ENCODE measurements at regions not wholly inside any gene's neighbourhood (a gene's known extent, or its start where the extent isn't known, plus 50 kb on each side); places are given as distances from the start of the nearest gene placed in this dataset.
A peak's percentile ranks its signal among the peaks of the same experiment; 100 is the strongest.

GRCh38 chr10:113267619-113268562 lies 285.0 kb upstream of the HABP2 start:
- Histone ChIP-seq H3K27ac (ENCODE audit: insufficient read depth, low read length) (no peak overlapping the region), H3K4me3 (replicated peaks in 1 of 4; ENCODE audit: control extremely low read depth in 1 of 4, insufficient read depth in 1 of 4, low read depth in 3 of 4, low read length in 4 of 4) (no peak overlapping the region), H3K4me2 (ENCODE audit: extremely low read depth, insufficient read depth, low read length) (peak overlapping the region; percentile 19), H3K79me2 (ENCODE audit: control insufficient read depth, insufficient read depth, low read length) (no peaks in the 10 kb centered on the region), H3K27me3 (ENCODE audit: control insufficient read depth, insufficient read depth, low read length) (peaks cover 2% of the 10 kb centered on the region), H3K36me3 (ENCODE audit: control insufficient read depth, insufficient read depth, low read length) (no peaks in the 10 kb centered on the region), H2AFZ (ENCODE audit: low read length) (no peak overlapping the region), H3K4me1 (ENCODE audit: control insufficient read depth, extremely low read depth, insufficient read depth, low read length) (no peaks in the 10 kb centered on the region), H3K9me3 (ENCODE audit: control insufficient read depth, insufficient read depth, low read depth, low read length) (no peaks in the 10 kb centered on the region), H3K9ac (ENCODE audit: insufficient read depth, low read length) (no peak overlapping the region), H4K20me1 (ENCODE audit: control insufficient read depth, extremely low read depth, insufficient read depth, low read length) (no peaks in the 10 kb centered on the region)
- DNase-seq (ENCODE audit: low read depth in 2 of 2), result peak in 1 of 2 donors; percentile 52
- no peak for TF ChIP-seq EZH2 (IDR thresholded peaks at IDR 0.05; ENCODE audit: low read length, missing control alignments)
- no peak for TF ChIP-seq CTCF (conservative IDR thresholded peaks at IDR 0.05 in 1 of 2, IDR thresholded peaks at IDR 0.05 in 1 of 2; ENCODE audit: low read depth in 1 of 2, low read length in 2 of 2)

GRCh38 chr10:113269333-113269732 lies 283.5 kb upstream of the HABP2 start:
- H3K4me3 ChIP-seq (replicated peaks in 1 of 4; ENCODE audit: control extremely low read depth in 1 of 4, insufficient read depth in 1 of 4, low read depth in 3 of 4, low read length in 4 of 4), result no peak overlapping the region
- no peak for DNase-seq (ENCODE audit: low read depth in 2 of 2)
- H3K36me3 ChIP-seq (ENCODE audit: control insufficient read depth, insufficient read depth, low read length), result no peaks in the 10 kb centered on the region
- H3K4me1 ChIP-seq (ENCODE audit: control insufficient read depth, extremely low read depth, insufficient read depth, low read length), result no peaks in the 10 kb centered on the region
- H3K27me3 ChIP-seq (ENCODE audit: control insufficient read depth, insufficient read depth, low read length), result peaks cover 2% of the 10 kb centered on the region
- H3K9me3 ChIP-seq (ENCODE audit: control insufficient read depth, insufficient read depth, low read depth, low read length), result no peaks in the 10 kb centered on the region
- TF ChIP-seq CTCF (conservative IDR thresholded peaks at IDR 0.05 in 1 of 2, IDR thresholded peaks at IDR 0.05 in 1 of 2; ENCODE audit: low read depth in 1 of 2, low read length in 2 of 2), result no peak
- TF ChIP-seq EZH2 (IDR thresholded peaks at IDR 0.05; ENCODE audit: low read length, missing control alignments), result no peak
- H2AFZ ChIP-seq (ENCODE audit: low read length), result no peak overlapping the region
- H3K9ac ChIP-seq (ENCODE audit: insufficient read depth, low read length), result no peak overlapping the region
- no peaks in the 10 kb centered on the region for H4K20me1 ChIP-seq (ENCODE audit: control insufficient read depth, extremely low read depth, insufficient read depth, low read length)
- H3K79me2 ChIP-seq (ENCODE audit: control insufficient read depth, insufficient read depth, low read length), result no peaks in the 10 kb centered on the region
- no peak overlapping the region for H3K4me2 ChIP-seq (ENCODE audit: extremely low read depth, insufficient read depth, low read length)
- no peak overlapping the region for H3K27ac ChIP-seq (ENCODE audit: insufficient read depth, low read length)

- H4K20me1 ChIP-seq (ENCODE audit: control insufficient read depth, extremely low read depth, insufficient read depth, low read length), result no peaks in the 10 kb centered on the region
- no peaks in the 10 kb centered on the region for H3K9me3 ChIP-seq (ENCODE audit: control insufficient read depth, insufficient read depth, low read depth, low read length)
- no peak overlapping the region for H3K9ac ChIP-seq (ENCODE audit: insufficient read depth, low read length)
- H3K79me2 ChIP-seq (ENCODE audit: control insufficient read depth, insufficient read depth, low read length), result no peaks in the 10 kb centered on the region
- H3K27ac ChIP-seq (ENCODE audit: insufficient read depth, low read length), result no peak overlapping the region
- H3K4me2 ChIP-seq (ENCODE audit: extremely low read depth, insufficient read depth, low read length), result no peak overlapping the region
- no peak overlapping the region for H3K4me3 ChIP-seq (replicated peaks in 1 of 4; ENCODE audit: control extremely low read depth in 1 of 4, insufficient read depth in 1 of 4, low read depth in 3 of 4, low read length in 4 of 4)
- no peak for DNase-seq (ENCODE audit: low read depth in 2 of 2)
- no peaks in the 10 kb centered on the region for H3K36me3 ChIP-seq (ENCODE audit: control insufficient read depth, insufficient read depth, low read length)
- TF ChIP-seq CTCF (conservative IDR thresholded peaks at IDR 0.05 in 1 of 2, IDR thresholded peaks at IDR 0.05 in 1 of 2; ENCODE audit: low read depth in 1 of 2, low read length in 2 of 2), result no peak
- TF ChIP-seq EZH2 (IDR thresholded peaks at IDR 0.05; ENCODE audit: low read length, missing control alignments), result no peak
- no peaks in the 10 kb centered on the region for H3K27me3 ChIP-seq (ENCODE audit: control insufficient read depth, insufficient read depth, low read length)
- no peak overlapping the region for H2AFZ ChIP-seq (ENCODE audit: low read length)
- no peaks in the 10 kb centered on the region for H3K4me1 ChIP-seq (ENCODE audit: control insufficient read depth, extremely low read depth, insufficient read depth, low read length)
These were observed 280.3 kb upstream of the HABP2 start for GRCh38 chr10:113272511-113272910.

Measured in fibroblast of lung (primary cell).